ENCODE measurements at regions not wholly inside any gene's neighbourhood (a gene's known extent, or its start where the extent isn't known, plus 50 kb on each side); places are given as distances from the start of the nearest gene placed in this dataset.
A peak's percentile ranks its signal among the peaks of the same experiment; 100 is the strongest.
"Not testable (repeated sequence)": the region's sequence is repeated elsewhere in the genome, so short reads cannot be mapped to it uniquely, and the experiment has no call there.

GRCh38 chr4:156298230-156298629 lies 344.6 kb upstream of the CTSO start:
- no peak for DNase-seq

GRCh38 chr4:156295676-156296195 lies 342.1 kb upstream of the CTSO start:
- no peak for DNase-seq

- peak; percentile 56 for DNase-seq
Observed at GRCh38 chr4:156294577-156294976, 340.9 kb upstream of the CTSO start.

GRCh38 chr4:156293657-156294297 lies 340.1 kb upstream of the CTSO start:
- peak; percentile 7 for DNase-seq

- no peak for DNase-seq
Observed at GRCh38 chr4:156291317-156291716, 337.7 kb upstream of the CTSO start.

GRCh38 chr4:156290811-156291210 lies 337.1 kb upstream of the CTSO start:
- DNase-seq = no peak

- DNase-seq = not testable (repeated sequence)
Observed at GRCh38 chr4:156290026-156290425, 336.4 kb upstream of the CTSO start.

DNA sequence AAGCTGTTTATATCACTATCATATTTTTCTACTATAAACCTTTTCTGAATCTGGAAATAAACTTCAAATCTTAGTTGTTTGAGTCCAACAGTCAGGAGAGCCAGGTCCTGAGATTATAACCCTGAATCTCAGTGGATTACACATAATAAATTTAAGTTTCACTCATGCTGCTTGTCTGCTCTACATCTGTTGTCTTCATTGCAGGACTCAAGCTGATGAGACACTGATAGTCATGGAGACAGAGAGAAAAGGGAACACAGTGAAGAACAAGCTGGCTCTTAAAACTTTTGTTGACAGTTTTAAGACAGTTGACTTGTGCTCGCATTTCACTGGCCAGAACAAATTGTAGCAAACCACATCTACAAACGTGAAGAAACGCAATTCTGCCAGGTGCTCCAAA lies 327.0 kb upstream of the CTSO start:
- no peak for DNase-seq

DNA sequence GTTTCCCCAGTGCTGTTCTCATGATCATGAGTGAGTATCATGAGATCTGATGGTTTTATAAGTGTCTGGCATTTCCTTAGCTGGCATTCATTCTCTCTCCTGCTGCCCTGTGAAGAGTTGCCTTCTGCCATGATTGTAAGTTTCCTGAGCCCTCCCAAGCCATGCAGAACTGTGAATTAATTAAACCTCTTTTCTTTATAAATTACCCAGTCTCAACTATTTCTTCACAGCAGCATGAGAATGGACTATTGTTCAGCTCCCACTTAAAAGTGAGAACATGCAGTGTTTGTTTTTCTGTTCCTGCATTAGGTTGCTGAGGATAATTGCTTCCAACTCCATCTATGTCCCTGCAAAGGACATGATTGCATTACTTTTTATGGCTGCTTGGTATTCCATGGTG lies 311.7 kb upstream of the CTSO start:
- DNase-seq = no peak

DNA sequence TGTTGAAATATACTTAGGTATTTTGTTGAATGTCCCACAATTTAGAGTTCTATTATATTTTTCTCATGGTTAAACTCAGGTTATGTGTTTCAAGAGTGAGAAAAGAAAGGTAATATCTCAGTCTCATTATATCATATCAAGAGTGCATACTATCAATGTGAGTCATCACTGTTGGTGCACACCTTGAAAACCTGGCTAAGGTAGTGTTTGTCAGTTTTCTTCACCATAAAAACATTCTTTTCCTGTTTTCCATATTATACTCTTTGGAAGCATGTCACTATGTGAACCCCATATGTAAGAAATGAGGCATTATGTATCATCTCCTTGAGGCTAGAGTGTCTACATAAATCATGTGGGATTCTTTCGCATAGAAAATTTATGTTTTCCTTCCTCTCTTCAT lies 307.6 kb upstream of the CTSO start:
- DNase-seq = no peak

GRCh38 chr4:156255230-156256007 lies 301.8 kb upstream of the CTSO start:
- no peak for DNase-seq

DNA sequence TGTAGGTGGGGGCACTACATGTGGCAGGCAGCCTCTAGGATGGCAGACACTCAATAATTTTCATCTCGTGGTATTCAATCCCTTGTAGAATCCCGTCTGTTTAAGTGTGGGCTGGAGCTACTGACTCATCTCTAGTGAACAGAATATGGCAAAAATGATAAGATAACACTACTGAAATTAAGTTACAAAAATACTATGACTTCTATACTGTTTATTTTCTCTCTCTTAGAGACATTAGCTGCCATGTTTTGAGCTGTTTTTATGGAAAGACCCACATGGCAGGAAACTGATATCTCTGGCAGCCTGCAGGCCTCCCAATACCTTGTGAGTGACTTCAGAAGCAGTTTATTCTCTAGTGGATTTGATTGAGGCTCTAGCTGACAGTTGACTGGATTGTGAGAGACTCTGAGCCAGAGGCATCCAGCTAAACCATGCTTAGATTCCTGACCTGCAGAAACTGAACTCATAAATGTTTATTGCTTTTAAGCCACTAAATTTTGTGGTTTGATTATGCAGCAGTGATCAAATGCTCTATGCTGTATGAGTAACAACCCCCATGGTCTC lies 298.8 kb upstream of the CTSO start:
- peak; percentile 37 for DNase-seq

DNA sequence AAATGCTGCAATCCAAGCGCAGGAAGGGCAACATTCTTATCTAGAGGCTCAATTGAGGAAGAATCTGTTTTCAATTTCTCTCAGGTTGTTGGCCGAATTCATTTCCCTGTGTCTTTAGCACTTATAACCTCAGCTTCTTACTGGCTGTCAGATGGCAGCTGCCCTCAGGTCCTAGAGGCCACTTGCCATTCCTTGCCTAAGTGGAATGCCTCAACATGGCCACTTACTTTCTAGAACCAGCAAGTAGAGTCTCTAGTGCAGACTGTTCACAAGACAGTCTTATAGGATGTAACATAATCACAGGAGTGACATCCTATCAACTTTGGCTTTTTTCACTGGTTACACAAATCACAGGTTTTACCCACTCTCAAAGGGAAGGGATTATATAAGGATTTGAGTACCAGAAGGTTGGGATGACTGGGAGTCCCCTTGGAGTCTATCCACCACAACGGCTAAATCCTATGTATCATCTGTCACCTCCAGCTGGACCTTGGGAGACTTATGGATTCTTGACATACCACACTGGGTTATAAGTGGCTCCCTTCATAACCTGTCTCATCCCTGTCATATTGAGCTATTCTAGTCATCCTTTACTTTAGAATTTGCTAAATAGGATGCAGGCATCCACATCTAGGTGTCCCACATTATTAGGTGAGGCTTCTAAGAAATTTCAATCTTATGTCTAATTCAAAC lies 297.9 kb upstream of the CTSO start:
- no peak for DNase-seq

GRCh38 chr4:156248917-156249316 lies 295.3 kb upstream of the CTSO start:
- DNase-seq = no peak

DNA sequence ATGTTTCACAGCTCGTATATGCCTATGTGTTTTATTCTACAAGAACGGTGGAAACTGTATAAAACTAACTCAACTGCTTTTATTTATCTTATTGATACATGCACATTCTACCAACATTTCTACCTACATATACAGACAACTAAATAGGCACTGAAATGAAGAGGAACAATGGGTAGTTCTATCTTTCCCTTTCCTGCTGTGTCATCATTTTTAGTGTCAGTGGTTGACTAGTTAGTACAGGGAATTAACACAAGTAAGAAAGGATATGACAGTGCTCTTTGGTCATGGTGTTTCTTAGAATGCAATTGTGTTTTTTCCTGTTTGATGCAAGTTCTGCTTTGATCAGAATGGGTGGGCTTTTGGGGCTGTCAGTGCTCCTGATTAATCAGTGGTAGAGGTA lies 293.8 kb upstream of the CTSO start:
- peak; percentile 13 for DNase-seq

GRCh38 chr4:156243015-156243414 lies 289.3 kb upstream of the CTSO start:
- no peak for DNase-seq

DNA sequence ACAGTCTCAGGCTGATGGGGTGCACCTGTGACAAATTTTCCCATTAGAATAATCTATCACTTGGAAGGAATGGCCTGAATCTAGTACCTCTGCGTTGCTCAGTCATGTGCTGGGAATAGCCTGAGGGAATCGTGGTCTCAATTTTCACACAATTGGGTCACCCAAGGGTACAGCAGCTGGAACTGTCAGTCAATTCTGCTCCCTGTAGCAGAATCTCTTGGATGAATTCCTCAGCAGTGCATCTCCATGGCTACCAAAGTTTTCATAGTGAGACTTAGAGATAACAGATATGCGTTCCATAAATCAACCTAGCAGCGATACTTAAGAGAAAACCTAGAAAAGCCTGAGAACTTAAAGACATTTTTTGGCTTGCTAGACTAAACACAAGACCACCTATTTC lies 288.7 kb upstream of the CTSO start:
- no peak for DNase-seq

DNA sequence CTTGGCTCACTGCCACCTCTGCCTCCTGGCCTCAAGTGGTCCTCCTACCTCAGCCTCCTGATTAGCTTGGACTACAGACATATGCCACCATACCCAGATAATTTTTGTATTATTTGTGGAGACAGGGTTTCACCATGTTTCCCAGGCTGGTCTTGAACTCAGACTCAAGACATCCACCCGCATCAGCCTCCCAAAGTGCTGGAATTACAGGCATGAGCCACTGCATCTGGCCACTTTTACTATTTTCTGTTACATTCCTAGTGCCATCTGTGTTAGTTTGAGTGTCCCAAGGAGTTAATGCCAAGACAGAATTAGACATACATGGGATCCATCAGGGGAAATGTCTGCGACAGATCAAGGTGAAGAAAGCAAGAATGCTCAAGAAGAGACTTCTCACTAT lies 288.2 kb upstream of the CTSO start:
- DNase-seq = no peak

DNA sequence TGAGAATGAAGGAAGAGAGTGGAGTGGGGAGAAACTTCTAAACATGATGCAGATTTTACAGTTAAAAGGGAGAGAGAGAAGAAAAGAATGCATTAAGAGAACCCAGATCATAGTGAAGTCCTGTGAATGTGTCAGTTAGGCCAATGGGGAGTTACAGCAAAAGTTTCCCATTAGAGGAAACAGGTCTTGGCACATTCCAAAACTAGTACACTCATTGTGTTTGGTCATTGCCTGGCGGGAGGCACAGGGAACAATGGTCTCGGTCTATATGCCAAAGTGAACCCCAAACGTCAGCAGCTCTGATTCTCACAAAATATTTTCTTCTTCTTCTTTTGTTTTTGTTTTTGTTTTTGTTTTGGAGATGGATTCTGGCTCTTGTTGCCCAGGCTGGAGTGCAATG lies 284.5 kb upstream of the CTSO start:
- DNase-seq = no peak

- no peak for DNase-seq
Observed at GRCh38 chr4:156237231-156237630, 283.6 kb upstream of the CTSO start.

- DNase-seq = no peak
Observed at GRCh38 chr4:156230176-156230575, 276.5 kb upstream of the CTSO start.

GRCh38 chr4:156228676-156229075 lies 275.0 kb upstream of the CTSO start:
- no peak for DNase-seq

GRCh38 chr4:156227321-156227720 lies 273.7 kb upstream of the CTSO start:
- DNase-seq = no peak

DNA sequence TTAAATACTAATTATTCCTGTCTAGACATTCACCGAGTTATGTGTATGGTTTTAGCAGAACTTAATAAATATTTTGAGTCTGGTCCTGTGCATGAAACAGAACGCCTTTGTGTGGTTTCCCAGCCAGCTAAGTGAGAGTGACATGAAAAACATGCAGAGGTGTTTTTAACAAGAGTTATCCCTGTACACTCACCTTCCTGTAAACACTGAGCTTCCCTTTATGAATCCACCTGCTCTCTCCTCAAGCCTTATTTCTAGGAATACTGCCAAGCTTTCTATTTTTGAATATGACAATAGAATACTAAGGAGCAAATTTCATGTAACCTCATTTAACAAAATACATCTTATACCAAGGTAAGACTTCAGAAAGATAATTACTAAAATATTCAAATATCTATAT lies 270.3 kb upstream of the CTSO start:
- DNase-seq = no peak
